GM19467 (cell line): ENCODE measurements at regions not wholly inside any gene's neighbourhood (a gene's known extent, or its start where the extent isn't known, plus 50 kb on each side); places are given as distances from the start of the nearest gene placed in this dataset.

Experiments used
- ATAC-seq: cut with Tn5 transposase; IDR thresholded peaks from one replicate; pipeline ENCODE4 v1.9.1; 2021; ENCODE audit warnings: mild to moderate bottlenecking, moderate library complexity; ENCODE audit not compliant: unreplicated experiment

DNA sequence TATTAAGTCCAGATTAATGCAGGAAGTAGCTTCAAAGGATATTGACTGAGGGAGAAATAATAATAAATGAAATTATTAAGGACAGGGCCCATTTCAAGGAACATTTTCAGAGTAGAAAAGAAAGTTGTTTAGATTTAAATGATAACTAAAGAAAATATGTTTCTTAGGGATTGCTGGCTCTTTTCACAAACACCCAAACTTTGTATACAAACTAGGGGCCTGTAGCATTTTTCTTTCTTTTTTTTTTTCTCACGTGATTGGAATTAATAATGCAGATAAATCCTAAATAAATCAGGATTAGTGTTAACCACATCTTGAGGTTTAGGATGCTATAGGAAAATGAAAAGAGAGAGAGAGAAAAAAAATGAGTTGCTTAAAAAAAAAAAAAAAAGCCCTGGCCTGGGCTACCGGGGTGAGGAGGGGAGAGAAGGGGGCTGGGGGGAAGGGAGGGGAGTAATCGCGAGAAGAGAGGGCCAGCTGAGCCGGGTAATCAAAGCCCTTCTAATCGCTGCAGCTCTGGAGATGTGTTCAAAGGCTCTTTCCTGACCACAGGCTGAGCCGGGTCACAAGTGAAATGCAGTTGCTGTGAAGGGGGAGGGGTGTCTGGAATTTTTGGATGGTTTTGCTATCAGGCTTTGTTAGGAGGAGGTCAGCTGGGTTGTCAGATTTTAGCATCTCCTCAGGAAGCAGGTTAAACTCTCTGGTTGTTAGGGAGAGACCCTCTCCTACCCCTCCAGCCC lies 104.6 kb upstream of the ZFHX3 start:
- no peak for ATAC-seq

DNA sequence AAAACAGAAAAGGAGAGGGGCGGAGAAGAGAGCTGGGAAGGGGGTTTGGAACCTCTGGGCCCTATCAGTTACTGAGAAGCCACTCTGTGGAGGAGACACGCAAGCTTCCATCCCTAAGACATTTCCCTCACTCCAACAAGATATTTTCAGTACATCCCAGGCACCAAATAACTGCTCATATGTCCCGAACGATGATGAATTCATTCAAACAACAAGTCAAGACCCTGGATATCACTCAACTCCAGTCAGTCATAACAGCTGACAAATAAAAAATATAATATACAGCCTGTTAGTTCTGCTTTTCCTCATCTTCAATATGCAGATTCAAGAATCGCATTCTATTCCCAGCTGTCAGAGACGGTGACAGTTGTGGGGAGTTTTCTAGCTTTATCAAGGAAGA lies 104.0 kb upstream of the ZFHX3 start:
- no peak for ATAC-seq

DNA sequence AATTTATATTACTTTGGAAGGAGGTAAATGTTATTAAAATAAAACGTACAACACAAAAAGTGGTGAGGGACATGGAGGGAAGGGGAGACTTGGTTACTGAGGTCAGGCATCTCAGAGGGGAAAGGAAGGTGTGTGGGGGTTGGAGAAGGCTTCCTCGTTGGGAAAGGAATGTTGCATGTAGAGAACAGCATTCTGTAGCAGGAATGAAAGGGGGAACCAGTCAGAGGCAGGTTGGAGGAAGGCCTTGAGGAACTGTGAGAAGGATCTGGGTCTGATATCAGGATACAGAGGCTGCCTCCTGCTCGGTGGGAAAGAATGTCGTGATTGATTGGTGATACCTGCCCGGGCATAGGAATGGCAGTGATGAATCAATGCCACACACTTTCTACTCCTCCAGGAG lies 103.3 kb upstream of the ZFHX3 start:
- no peak for ATAC-seq

DNA sequence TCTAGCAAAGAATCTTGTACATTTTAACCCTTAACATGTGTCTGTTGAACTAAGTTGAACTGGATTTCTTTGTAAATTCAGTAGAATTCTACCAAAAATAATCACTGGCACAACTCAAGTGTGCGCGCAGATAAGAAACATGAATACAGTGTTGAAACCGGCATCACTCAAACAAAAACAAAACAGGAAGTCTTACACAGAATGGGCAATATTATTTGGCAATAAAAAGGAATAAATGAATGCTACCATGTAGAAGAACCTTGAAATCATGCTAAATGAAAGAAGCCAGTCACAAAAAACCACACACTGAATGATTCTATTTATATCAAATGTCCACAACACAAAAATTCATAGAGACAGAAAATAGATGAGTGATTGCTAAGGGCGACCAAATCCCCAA lies 102.9 kb upstream of the ZFHX3 start:
- ATAC-seq: no peak

DNA sequence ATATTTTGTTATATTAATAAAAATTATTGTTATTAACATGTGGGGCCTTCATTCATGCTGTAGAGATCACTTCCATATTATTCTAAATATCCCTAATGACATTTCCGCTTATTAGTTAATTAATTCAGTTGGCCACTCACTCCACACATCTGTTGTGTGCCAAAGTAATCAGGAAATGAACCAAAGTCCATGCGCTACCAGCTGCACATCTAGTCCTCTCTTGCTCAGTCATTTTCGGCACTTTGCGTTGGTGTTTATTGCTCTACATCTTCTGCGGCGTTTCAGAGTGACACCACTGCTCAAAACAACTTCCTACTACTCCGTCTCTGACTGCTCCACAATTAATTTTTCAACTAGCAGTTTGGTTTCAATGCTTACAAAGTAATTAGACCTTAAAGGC lies 101.4 kb upstream of the ZFHX3 start:
- ATAC-seq: no peak

DNA sequence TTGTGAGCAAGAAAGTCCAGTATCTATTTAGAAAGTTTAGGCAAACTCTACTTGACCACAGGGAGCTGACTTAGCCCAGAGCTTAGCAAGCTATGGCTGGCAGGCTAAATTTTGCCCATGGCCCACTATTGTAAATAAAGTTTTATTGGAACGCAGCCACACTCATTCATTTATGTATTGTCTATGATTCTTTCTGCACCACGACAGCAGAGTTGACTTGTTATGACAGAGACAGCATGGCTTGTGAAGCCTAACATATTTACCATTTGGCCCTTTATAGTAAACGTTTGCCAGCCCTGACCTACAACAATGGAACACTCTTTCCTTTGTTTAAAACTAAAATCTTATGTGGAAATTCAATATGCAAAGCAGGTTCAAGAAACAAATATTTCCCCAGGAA lies 100.0 kb upstream of the ZFHX3 start:
- no peak for ATAC-seq

DNA sequence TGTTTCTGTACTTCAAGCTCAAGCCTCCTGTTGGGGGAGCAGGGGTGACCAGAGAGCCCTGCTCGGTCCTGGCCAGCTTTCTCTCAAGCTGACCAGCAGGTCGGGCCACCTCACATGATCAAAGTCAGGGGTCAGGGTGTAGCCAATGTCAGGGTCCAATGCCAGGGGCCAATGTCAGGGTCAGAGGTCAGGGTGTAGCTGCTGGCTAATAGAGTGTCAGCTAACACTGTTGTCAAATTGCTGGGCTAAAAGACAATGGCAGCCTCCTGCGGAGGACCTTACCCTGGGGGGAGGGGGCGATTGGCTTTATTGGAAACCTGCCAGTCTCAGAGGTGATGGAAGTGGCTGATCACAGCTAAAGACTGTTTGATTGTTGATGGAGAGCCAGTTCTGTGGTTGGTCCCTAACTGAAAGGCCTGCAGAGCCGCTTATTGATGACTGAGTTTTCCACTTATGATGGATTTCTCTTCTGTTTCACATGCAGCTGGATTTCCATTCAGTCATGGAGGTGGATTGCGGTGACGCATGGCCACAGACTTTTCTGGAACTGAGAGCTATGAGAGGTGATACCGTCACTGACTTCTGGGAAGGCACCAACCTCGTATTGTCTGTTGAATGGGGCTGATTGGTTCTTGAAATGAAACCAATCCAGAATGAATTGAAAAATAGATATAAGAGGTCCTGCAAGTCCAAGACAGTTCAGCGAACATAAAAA lies 97.4 kb upstream of the ZFHX3 start:
- ATAC-seq: no peak

DNA sequence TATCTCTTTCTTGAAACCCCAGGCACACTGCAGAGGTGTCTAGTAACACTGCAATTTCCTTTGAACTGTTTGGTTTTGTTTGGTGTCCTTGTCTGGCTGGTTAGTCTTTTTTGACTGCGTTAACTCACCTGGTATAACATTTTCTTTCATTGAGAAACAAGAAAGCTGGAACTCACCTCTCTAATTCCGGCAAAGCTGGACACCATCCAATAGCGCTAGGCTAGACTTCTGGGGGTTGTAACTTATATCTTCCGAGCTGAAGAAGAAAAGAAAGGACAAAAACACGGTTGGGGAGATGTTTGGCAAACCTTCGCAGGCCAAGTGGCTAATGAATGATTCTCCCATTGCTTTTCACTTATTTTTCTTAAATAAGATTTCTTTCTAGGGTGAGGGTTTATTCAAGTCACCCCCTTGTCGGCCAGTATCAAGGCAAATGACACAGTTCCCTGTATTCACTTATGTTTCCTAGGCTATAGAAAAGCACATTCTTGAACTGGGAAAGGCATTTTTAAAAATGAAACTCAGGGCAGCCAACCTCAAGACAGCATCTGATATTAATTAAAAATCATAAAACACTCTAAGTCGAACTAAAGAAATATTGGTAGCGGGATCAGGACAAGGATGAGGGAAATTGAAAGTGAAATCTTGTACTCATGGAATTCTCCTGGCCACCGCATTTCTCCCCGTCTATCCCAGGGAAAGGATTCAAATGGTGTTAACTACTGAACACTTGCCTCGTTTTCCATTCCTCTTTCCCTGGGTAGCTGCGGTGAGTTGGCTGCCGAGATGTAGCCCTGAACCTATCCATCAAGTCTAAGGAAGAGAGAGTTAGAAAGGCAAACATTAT lies 95.9 kb upstream of the ZFHX3 start:
- no peak for ATAC-seq

DNA sequence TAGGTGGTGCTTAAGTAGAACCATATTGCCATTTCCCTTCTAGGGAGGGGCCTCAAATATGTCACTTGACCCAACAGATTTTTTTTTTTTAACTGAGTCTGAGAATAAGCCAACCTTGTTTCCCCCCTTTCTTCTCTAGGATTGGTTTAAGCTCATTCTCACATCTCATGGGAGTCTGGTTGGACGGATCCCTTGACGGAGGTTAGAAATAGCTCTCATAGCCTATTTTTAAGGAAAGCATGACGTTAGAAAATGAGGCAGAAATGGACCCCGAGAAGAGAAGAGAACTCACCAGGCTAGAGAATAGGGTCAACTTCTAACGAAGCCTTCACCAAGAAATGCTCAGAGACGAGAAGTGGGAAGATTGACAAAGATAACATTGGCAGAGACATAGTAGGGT lies 95.1 kb upstream of the ZFHX3 start:
- ATAC-seq: no peak

DNA sequence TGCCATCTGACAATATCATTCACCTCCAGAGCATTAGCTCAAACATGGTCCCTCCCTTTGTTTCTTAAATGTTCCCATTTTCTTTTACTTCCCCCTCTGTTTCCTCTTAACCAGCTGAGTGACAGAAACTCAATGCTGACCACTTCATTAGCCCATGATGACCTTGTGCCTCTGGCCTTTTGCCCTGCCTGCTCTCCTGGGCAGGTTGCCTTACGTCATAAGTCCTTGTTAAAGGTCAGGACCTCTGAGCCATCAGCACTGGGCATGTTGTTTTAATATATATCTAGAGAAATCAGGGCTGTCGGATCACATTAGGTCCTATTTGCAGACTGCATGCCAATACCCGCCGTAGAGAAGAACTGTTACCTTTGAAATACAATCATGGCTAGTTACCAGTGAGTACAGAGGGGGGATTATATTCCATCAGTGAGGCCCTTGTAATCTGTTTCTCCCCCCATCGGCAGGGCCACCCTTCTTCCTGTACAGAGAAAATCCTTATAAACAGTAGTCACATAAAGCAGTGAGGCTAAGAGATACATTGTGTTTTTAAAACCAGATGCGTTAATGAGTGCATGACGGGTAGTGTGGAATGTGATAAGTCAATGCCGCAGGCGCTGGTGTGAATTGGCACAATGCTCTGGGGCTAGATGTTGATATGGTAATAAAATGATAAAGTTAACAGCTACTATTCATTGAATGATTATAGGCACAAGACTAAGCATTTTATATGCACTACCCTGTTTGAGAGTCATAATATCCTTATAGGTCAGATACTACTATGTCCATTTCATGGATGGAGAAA lies 94.3 kb upstream of the ZFHX3 start:
- ATAC-seq: no peak

DNA sequence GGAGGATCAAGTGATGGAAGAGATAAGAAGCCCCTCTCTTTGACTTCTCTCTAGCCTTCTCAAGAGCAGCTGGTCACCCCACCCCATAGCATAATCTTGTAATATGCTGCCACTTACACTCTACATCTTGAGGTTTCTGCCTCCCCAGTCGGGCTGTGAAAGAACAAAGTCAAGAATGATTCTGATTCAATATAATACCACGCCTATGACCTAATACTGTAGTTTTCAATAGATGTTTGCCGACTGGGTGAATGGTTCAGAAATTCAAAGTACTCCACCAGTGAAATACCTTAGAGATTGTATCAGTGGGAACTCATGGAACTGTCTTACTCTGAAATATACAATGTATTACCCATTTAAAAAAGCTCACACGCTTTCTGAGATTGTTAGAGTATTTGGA lies 93.0 kb upstream of the ZFHX3 start:
- no peak for ATAC-seq

DNA sequence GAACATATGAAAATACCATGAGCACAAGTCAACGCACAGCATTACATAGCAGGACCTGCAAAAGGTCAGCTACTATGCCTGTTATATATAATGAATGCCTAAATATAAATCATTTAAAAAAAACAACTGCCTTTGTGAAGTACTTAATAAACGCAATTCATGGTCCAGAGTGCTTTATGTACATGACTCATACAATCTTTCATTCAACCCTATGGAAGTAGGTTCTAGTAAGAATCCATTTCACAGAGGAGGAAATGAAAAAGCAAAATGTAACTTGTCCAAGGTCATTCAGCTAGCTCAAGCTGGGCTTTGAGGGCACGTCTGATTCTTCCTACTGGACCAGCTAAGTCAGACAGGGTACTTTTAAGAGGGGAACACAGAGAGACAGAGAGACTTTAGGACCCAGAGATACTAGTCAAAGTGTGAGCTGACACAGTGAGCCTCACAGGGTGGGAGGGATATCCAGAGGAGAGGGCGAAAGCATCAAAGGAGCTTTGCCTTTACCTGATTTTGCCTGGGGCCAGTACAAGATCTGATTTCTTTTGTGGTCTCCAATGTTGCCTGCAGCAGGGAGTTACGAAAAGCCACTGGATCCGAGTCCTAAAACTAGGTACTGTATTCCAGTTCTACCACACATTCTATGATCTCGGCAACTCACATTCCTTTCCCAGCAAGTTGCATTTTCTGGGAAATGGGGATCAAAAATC lies 83.4 kb upstream of the ZFHX3 start:
- no peak for ATAC-seq

DNA sequence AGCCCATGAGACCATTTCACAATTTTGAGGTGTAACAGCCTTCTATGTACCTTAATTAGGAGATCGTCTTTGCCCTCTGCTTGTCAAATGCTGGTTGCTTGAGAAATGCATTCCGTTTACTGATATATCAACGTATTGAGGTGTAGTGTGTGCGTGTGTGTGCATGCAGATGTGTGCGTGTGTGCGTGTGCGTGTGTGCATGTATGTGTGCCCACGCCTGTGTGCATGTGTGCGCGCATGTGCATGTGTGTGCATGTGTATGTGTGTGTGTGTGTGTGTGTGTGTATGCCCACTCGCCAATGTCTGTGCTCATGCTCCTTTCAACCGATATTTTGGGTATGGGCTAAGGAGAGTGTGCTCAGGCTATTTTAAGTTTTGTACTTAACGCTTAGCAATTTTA lies 81.5 kb upstream of the ZFHX3 start:
- no peak for ATAC-seq

DNA sequence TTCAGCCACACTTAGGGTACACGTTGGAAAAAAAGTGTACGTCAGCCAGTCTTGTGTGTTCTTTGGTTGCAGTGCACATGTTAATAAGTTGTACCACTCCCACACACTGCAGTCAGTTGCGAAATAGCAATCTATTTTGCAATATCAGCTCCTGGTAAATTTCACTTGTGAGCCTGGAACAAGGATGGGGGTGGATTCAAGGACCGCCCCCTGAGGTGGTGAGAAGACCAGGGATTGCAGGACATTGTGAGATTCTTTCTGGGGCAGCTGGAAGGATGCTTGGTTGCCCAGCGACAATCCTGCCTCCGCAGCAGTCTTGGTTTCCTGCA lies 78.6 kb upstream of the ZFHX3 start:
- ATAC-seq: no peak

DNA sequence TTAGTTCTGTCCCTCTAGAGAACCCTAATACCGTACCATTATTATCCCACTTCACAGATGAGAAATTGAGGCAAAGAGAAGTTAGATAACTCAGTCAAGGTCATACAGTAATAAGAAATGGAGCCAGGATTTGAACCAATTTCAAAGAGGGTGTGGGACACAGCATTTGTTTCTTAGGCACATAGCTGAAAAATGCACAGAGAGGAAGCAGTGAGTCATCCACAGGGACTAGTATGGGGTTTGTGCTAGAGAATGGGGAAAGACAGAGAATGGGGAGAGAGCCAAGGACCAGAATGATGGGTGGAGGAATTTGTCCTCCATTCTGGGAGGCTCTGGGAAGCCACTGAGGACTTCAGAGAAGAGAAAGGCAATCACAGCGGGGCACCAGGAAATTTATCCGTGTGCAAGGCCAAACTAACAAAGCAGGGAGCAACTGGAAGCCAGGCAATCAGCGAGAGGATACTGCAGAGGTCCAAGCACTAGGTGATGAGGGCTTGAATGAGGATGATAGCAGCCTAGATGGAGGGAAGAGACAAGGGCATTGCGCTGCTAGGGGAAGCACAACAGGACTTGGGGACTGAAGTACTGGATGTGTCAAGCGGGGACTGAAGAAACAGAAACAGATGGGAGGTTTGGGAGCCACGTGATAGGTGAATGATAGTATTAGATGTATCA lies 78.1 kb upstream of the ZFHX3 start:
- no peak for ATAC-seq

DNA sequence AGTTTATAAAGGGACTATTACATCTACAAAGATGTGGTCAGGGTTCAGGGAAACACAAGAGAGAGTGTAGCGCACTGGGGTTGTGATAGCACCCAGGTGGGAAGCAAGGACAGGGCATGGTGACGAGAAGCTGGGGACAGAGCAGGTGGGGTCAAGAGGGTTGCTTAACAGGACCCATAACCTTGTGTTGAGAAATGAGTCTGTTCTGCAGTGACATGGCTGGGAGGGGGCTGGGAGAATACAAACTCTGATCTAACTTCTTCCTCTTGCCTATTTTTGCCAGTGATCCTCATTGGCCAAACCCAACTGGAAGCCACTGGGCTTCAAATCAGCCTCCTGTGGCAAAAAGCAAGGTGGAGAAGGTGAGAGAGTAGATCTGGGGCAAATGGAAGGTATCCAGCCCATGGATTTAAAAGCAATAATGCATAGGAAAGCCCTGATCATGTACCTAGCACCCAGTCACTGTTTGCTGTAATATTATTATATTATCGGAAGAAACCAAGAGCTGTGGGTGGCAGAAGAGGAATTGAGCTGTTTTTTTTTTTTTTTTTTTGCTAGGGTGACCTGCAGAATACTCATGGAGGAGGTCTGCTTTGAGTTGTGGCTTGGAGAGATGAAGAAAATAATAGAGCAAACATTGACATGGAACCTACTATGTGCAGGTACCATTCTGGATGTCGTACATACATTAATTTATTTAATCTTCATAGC lies 76.9 kb upstream of the ZFHX3 start:
- ATAC-seq: no peak

DNA sequence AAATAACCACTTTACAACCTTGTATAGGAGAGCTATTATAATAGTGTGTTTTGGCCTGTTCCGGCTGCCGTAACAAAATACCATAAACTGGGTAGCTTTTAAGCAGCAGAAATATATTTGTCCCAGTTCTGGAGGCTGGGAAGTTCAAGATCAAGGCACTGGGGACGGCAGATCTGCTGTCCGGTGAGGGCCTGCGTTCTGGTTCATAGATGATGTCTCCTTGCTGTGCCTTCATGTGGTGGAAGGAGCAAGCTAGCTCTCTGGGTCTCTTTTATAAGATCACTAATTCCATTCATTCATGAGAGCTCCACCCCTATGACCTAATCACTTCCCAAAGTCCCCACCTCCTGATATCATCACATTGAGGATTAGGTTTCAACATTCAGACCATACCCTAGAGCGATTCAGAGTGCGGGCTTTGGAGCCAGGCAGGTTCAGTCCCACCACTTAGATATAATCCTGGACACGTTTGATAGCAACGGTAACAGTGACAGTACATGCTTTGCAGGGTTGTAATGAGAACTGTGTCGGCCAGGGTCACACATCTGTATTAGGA lies 76.2 kb upstream of the ZFHX3 start:
- ATAC-seq: no peak

DNA sequence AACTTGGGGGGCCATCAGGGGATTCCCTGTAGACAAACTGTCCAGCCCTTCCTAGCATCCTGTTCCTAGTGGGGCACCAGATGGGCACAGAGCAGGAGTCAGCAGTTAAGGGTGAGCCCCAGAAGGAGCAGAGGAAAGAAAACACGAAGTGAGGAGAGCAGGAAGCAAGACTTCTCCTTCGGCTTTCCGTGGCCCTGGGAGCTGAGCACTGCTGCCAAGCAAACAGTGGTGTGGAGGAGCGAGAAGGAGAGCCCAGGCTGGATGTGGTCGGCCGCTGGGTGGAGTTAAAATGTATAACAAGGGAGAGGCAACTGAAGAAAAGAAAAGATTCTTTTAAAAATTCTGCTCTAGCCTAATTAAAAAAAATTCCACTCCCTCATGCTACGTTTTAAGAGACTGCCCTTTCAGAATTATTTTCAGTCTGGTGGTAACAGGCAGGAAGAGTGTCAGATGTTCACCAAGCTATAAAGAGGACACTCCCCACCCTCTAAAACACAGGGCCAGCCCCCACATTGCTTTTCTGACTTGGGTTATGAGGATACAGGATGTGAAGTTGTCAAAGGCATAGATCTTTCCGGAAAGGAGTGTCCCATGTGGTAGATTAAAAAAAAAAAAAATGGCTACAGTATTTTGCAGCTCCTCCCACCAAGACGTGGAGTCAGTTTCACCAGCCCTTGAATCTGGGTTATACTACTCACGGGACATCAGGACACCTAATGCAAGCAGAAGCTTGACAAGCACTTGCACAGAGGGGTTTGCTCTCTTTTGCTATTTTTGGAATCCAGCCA lies 74.9 kb upstream of the ZFHX3 start:
- ATAC-seq: no peak
